ENCODE measurements at regions not wholly inside any gene's neighbourhood (a gene's known extent, or its start where the extent isn't known, plus 50 kb on each side); places are given as distances from the start of the nearest gene placed in this dataset.

DNA sequence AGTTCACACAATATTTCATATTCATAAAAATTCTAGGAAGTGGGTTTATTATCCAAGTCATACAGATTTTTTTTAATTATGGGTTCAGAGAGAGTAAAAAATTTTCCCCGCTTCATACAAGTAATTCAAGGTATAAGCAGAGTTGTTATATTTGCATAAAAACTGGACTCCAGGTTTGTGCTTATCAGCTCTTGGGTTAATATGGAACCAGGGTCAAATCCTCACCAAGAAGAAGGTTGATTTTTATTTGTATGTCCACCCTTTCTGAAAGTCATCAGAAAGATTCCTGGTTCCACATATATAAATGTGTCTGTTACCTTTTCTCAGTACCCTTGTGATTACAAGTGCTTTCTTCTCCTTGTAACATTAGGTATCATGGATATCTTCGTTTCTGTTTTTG is 143.8 kb upstream of the PKN2 start:
- Histone ChIP-seq H3K4me3 (no peak overlapping the region), H3K4me2 (ENCODE audit: control insufficient read depth, insufficient read depth) (no peak overlapping the region), H3K27me3 (replicated peaks in 1 of 2; ENCODE audit: control insufficient read depth in 2 of 2, insufficient read depth in 2 of 2, low read length in 1 of 2) (peaks cover 0 to 3% of the 10 kb centered on the region in 2 experiments; a peak in 1 of 4 replicates), H3K4me1 (ENCODE audit: control insufficient read depth, insufficient read depth, low read length) (no peaks in the 10 kb centered on the region), H3K79me2 (ENCODE audit: control insufficient read depth, insufficient read depth, low read length) (no peaks in the 10 kb centered on the region), H3K9ac (ENCODE audit: control insufficient read depth, insufficient read depth, low read length) (no peak overlapping the region), H4K20me1 (ENCODE audit: control insufficient read depth, insufficient read depth) (no peaks in the 10 kb centered on the region), H2AFZ (ENCODE audit: control insufficient read depth, low read depth, low read length) (no peak overlapping the region), H3K27ac (ENCODE audit: control insufficient read depth, insufficient read depth) (no peak overlapping the region), H3K36me3 (ENCODE audit: control insufficient read depth in 2 of 2, insufficient read depth in 2 of 2, low read length in 1 of 2) (no peaks in the 10 kb centered on the region), H3K9me3 (replicated peaks; ENCODE audit: control insufficient read depth, insufficient read depth, low read length) (no peaks in the 10 kb centered on the region)
- DNase-seq (ENCODE audit: low read depth, low spot score) (no peak), ATAC-seq (no peak), FAIRE-seq (no peak)
- TF ChIP-seq GATAD2B (conservative IDR thresholded peaks at IDR 0.05; ENCODE audit: low read depth) (no peak), IKZF1 (conservative IDR thresholded peaks at IDR 0.05) (no peak), SIN3A (IDR thresholded peaks at IDR 0.05; ENCODE audit: low read depth, low read length) (no peak), POLR2AphosphoS2 (IDR thresholded peaks at IDR 0.05; ENCODE audit: low read depth, low read length) (no peak), ZSCAN29 (IDR thresholded peaks at IDR 0.05) (no peak)
- TF ChIP-seq, protein P1, sequence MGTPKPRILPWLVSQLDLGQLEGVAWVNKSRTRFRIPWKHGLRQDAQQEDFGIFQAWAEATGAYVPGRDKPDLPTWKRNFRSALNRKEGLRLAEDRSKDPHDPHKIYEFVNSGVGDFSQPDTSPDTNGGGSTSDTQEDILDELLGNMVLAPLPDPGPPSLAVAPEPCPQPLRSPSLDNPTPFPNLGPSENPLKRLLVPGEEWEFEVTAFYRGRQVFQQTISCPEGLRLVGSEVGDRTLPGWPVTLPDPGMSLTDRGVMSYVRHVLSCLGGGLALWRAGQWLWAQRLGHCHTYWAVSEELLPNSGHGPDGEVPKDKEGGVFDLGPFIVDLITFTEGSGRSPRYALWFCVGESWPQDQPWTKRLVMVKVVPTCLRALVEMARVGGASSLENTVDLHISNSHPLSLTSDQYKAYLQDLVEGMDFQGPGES (IDR thresholded peaks at IDR 0.05), result no peak
- TF ChIP-seq, protein P2, sequence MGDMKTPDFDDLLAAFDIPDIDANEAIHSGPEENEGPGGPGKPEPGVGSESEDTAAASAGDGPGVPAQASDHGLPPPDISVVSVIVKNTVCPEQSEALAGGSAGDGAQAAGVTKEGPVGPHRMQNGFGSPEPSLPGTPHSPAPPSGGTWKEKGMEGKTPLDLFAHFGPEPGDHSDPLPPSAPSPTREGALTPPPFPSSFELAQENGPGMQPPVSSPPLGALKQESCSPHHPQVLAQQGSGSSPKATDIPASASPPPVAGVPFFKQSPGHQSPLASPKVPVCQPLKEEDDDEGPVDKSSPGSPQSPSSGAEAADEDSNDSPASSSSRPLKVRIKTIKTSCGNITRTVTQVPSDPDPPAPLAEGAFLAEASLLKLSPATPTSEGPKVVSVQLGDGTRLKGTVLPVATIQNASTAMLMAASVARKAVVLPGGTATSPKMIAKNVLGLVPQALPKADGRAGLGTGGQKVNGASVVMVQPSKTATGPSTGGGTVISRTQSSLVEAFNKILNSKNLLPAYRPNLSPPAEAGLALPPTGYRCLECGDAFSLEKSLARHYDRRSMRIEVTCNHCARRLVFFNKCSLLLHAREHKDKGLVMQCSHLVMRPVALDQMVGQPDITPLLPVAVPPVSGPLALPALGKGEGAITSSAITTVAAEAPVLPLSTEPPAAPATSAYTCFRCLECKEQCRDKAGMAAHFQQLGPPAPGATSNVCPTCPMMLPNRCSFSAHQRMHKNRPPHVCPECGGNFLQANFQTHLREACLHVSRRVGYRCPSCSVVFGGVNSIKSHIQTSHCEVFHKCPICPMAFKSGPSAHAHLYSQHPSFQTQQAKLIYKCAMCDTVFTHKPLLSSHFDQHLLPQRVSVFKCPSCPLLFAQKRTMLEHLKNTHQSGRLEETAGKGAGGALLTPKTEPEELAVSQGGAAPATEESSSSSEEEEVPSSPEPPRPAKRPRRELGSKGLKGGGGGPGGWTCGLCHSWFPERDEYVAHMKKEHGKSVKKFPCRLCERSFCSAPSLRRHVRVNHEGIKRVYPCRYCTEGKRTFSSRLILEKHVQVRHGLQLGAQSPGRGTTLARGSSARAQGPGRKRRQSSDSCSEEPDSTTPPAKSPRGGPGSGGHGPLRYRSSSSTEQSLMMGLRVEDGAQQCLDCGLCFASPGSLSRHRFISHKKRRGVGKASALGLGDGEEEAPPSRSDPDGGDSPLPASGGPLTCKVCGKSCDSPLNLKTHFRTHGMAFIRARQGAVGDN (IDR thresholded peaks at IDR 0.05), result no peak
- intact Hi-C loops (cut with micrococcal nuclease; ENCODE audit: unreplicated experiment) (no loop called here), in situ Hi-C loops (cut with MboI) (no loop called here)
- ChIA-PET RAD21 (ENCODE audit: unreplicated experiment) (no interaction called here), CTCF (interaction anchor here (0.6 kb wide), 1 partner anchor 430 kb away, joined by 3 read pairs; no protein-coding TSS in a partner anchor), POLR2A (no interaction called here), SMC1A (ENCODE audit: uncharacterized antibody, unreplicated experiment) (no interaction called here)
- no TSS peak for BruUV-seq (replicated peaks)
- 21% methylated on average over 2 of the region's 2 CpGs for WGBS (ENCODE audit: insufficient coverage, insufficient replicate concordance, low lambda C conversion rate, missing lambda C conversion rate)

Data from GM12878 (cell line).